ENCODE measurements at regions not wholly inside any gene's neighbourhood (a gene's known extent, or its start where the extent isn't known, plus 50 kb on each side); places are given as distances from the start of the nearest gene placed in this dataset.

DNA sequence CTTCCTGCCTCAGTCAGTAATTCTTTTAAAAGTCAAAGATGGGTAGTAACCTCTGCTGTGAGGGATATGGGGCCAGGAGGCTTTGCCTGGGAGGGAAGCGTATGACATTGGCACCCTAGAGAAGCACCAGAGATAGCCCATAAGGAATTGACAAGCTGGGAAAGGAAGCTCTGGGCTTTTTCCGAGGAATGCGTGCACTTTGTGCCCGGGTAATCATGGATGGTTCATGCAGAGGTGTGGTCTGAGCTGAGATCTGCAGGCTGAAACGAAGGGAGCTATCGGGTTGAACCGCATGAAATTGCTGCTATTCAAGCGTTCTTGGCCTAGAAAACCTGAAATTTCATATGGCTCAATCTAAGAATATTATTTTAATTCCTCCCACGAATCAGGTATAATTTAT, 127.7 kb upstream of the TLE3 start:
- Histone ChIP-seq H3K36me3 (ENCODE audit: control insufficient read depth, insufficient read depth, low read length) (no peaks in the 10 kb centered on the region), H3K4me2 (ENCODE audit: low read length) (no peak overlapping the region), H3K9ac (no peak overlapping the region), H3K4me3 (ENCODE audit: low read depth, low read length) (no peak overlapping the region), H3K27me3 (ENCODE audit: control insufficient read depth, insufficient read depth, low read length) (no peaks in the 10 kb centered on the region), H3K9me3 (ENCODE audit: control insufficient read depth, low read length) (no peaks in the 10 kb centered on the region), H3K4me1 (no peaks in the 10 kb centered on the region), H3K79me2 (no peaks in the 10 kb centered on the region), H3K27ac (no peak overlapping the region), H2AFZ (no peak overlapping the region)
- TF ChIP-seq, protein P1, sequence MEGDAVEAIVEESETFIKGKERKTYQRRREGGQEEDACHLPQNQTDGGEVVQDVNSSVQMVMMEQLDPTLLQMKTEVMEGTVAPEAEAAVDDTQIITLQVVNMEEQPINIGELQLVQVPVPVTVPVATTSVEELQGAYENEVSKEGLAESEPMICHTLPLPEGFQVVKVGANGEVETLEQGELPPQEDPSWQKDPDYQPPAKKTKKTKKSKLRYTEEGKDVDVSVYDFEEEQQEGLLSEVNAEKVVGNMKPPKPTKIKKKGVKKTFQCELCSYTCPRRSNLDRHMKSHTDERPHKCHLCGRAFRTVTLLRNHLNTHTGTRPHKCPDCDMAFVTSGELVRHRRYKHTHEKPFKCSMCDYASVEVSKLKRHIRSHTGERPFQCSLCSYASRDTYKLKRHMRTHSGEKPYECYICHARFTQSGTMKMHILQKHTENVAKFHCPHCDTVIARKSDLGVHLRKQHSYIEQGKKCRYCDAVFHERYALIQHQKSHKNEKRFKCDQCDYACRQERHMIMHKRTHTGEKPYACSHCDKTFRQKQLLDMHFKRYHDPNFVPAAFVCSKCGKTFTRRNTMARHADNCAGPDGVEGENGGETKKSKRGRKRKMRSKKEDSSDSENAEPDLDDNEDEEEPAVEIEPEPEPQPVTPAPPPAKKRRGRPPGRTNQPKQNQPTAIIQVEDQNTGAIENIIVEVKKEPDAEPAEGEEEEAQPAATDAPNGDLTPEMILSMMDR (IDR thresholded peaks at IDR 0.05): no peak

DNA sequence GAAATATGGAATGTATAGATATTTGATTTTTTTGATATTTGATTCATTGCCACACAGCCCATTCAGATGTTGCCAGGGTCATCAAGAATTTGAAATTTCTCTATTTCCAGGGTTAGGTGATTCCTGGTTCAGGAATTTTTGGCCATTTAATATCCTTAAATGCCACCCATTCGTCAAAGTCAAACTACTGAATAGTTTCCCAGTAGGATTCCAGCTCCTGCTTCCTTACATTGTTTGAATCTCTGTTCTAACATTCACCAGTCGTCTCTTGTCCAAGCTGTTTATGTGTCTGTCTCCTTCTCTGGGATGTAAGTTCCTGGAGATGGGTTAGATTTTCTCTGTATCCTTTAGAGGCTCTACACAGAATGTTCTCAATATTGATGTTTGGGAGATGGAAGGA, 124.9 kb upstream of the TLE3 start:
- Histone ChIP-seq H2AFZ (no peak overlapping the region), H3K27ac (no peak overlapping the region), H3K4me2 (ENCODE audit: low read length) (no peak overlapping the region), H3K4me1 (no peaks in the 10 kb centered on the region), H3K9ac (no peak overlapping the region), H3K36me3 (ENCODE audit: control insufficient read depth, insufficient read depth, low read length) (no peaks in the 10 kb centered on the region), H3K27me3 (ENCODE audit: control insufficient read depth, insufficient read depth, low read length) (no peaks in the 10 kb centered on the region), H3K79me2 (no peaks in the 10 kb centered on the region), H3K4me3 (ENCODE audit: low read depth, low read length) (no peak overlapping the region), H3K9me3 (ENCODE audit: control insufficient read depth, low read length) (no peaks in the 10 kb centered on the region)
- TF ChIP-seq, protein P1 (IDR thresholded peaks at IDR 0.05): no peak

DNA sequence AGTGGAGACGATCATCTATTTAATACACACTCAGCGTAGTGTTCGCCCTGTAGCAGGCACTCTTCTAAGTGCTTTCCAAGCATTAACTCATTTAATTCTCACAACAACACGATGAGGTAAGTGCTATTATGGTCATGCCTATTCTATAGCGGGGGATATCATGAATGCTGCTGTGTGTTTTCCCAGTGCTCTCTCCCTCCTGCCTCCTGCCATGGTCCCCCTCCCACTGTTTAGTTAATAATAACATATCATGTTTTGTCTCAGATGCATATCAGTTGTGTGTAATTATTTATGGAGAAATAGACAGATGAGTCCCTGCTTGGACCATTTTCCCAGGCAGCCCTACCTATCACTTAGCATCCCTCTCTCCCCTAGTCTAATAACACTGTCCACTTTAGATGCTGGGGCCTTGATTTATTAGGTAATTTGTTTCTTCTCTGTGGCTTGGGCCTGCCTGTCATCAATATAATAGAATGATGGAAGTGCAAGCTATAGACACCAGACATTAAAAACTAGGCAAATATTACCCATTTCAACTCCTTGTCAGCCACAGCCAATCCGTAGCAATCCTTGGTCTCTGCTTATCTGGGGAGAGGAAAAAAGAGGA, 122.9 kb upstream of the TLE3 start:
- Histone ChIP-seq H2AFZ (no peak overlapping the region), H3K79me2 (no peaks in the 10 kb centered on the region), H3K27ac (no peak overlapping the region), H3K4me3 (ENCODE audit: low read depth, low read length) (no peak overlapping the region), H3K9me3 (ENCODE audit: control insufficient read depth, low read length) (no peaks in the 10 kb centered on the region), H3K4me1 (no peaks in the 10 kb centered on the region), H3K36me3 (ENCODE audit: control insufficient read depth, insufficient read depth, low read length) (no peaks in the 10 kb centered on the region), H3K9ac (no peak overlapping the region), H3K27me3 (ENCODE audit: control insufficient read depth, insufficient read depth, low read length) (no peaks in the 10 kb centered on the region), H3K4me2 (ENCODE audit: low read length) (no peak overlapping the region)
- TF ChIP-seq, protein P1 (IDR thresholded peaks at IDR 0.05): no peak

DNA sequence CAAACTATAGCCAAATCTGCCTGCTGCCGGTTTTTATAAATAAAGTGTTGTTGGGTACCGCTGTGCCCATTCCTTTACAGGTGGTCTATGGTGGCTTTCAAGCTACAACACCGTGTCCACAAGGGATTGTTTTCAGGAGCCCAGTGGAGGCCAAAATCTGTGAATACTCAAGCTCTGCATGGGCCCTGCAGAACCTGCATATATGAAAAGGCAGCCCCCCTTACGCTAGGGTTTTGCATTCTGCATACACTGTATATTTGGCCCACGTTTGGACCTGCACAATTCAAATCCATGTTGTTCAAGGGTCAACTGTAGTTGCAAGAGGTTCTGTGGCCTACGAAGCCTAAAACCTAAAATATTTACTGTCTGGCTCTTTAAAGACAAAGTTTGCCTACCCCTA, 122.2 kb upstream of the TLE3 start:
- Histone ChIP-seq H3K27ac (no peak overlapping the region), H2AFZ (no peak overlapping the region), H3K9me3 (ENCODE audit: control insufficient read depth, low read length) (no peaks in the 10 kb centered on the region), H3K4me3 (ENCODE audit: low read depth, low read length) (no peak overlapping the region), H3K4me2 (ENCODE audit: low read length) (no peak overlapping the region), H3K27me3 (ENCODE audit: control insufficient read depth, insufficient read depth, low read length) (no peaks in the 10 kb centered on the region), H3K79me2 (no peaks in the 10 kb centered on the region), H3K4me1 (no peaks in the 10 kb centered on the region), H3K9ac (no peak overlapping the region), H3K36me3 (ENCODE audit: control insufficient read depth, insufficient read depth, low read length) (no peaks in the 10 kb centered on the region)
- TF ChIP-seq, protein P1 (IDR thresholded peaks at IDR 0.05): no peak

DNA sequence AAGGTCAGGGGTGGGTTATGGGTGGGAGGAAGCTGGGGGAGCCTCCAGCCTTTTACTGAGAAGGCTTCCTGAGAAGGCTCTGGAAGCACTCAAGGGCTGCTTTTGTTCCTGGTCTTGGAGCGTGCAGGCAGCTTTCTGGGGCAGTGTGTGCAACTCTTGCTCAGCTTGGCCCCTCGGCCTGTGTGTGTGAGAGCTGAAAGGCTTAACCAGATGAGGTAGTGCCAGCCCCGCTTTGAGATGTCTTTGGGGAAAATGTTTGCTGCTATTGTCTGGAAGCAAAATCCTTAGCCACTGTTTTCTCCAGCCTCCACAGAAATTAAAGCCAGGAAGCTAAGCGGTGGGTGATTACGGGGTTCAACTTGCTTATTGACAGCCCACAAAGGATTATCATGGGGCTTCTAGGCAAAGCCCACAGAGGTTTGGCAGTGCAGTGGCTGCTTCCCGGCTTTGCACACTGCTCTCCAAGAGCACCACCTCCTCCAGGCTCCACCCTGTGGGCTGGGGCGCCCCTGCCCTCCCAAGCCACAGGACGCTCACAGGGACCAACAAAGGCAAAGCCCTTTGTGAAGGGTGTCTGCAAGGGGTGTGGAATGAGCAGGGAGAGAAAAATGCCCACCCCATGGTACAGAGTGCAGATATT, 121.7 kb upstream of the TLE3 start:
- no peak overlapping the region for H3K4me3 ChIP-seq (ENCODE audit: low read depth, low read length)
- no peaks in the 10 kb centered on the region for H3K9me3 ChIP-seq (ENCODE audit: control insufficient read depth, low read length)
- no peak overlapping the region for H3K27ac ChIP-seq
- no peak overlapping the region for H3K9ac ChIP-seq
- no peak overlapping the region for H3K4me2 ChIP-seq (ENCODE audit: low read length)
- TF ChIP-seq, protein P1 (IDR thresholded peaks at IDR 0.05): no peak
- no peak overlapping the region for H2AFZ ChIP-seq
- H3K4me1 ChIP-seq: no peaks in the 10 kb centered on the region
- no peaks in the 10 kb centered on the region for H3K79me2 ChIP-seq
- no peaks in the 10 kb centered on the region for H3K36me3 ChIP-seq (ENCODE audit: control insufficient read depth, insufficient read depth, low read length)
- H3K27me3 ChIP-seq (ENCODE audit: control insufficient read depth, insufficient read depth, low read length): no peaks in the 10 kb centered on the region

All from parathyroid adenoma (tissue), 2 donors.